Endothelial cell of umbilical vein (primary cell): ENCODE measurements at regions not wholly inside any gene's neighbourhood (a gene's known extent, or its start where the extent isn't known, plus 50 kb on each side); places are given as distances from the start of the nearest gene placed in this dataset.

ENCODE experiments used
- BruUV-seq: library from RNA; stranded (reverse); fragments of 400-500 nt; replicated peaks from 2 replicates; lab custom pipeline; 2021; lab: Mats Ljungman, UMichigan
- CTCF ChIA-PET: fragments of 300-600, 350-600 bp; sonication (Branson Sonifier 250); formaldehyde crosslinking; loops from one replicate; lab custom pipeline; 2021; ENCODE audit warnings: antibody characterized with exemption, inconsistent platforms; lab: Charles Lee
- POLR2A ChIA-PET: fragments of 300-600, 350-600 bp; sonication (Branson Sonifier 250); formaldehyde crosslinking; loops from one replicate; lab custom pipeline; 2021; ENCODE audit warnings: antibody characterized with exemption, inconsistent platforms; lab: Charles Lee
- DNase-seq: peaks from one replicate; pipeline ENCODE4 v3.0.0-alpha.2; 2011; ENCODE audit warnings: low read depth, low spot score
- FAIRE-seq: peaks from 2 replicates; lab custom pipeline; 2011; peaks lifted over from hg19 to GRCh38; lab: Jason Lieb, UNC
- H2AFZ ChIP-seq: 2 replicates; pipeline ENCODE4 v1.6.0; 2012; ENCODE audit warnings: low read depth, low read length, control low read depth, inconsistent platforms
- H3K27ac ChIP-seq: 2 replicates; pipeline ENCODE4 v1.5.1; 2011; ENCODE audit warnings: low read depth, mild to moderate bottlenecking, control low read depth, low read length, moderate library complexity; ENCODE audit not compliant: insufficient read depth
- H3K27me3 ChIP-seq, 2 experiments: 2 replicates each; pipeline versions ENCODE4 v1.6.0 to v1.6.1; 2011; ENCODE audit warnings: low read length in 2 of 2, mixed read lengths in 1 of 2; ENCODE audit not compliant: control insufficient read depth in 2 of 2, insufficient read depth in 2 of 2
- H3K36me3 ChIP-seq, 2 experiments: 2 replicates in 1 of 2; 3 replicates in 1 of 2; pipeline ENCODE4 v1.5.1; 2011; ENCODE audit warnings: low read length in 2 of 2, mild to moderate bottlenecking in 1 of 2, moderate library complexity in 1 of 2; ENCODE audit not compliant: control insufficient read depth in 2 of 2, insufficient read depth in 2 of 2; ENCODE audit errors: extremely low read depth in 1 of 2
- H3K4me1 ChIP-seq: 3 replicates; pipeline ENCODE4 v1.5.1; 2011; ENCODE audit warnings: mild to moderate bottlenecking, low read length; ENCODE audit not compliant: control insufficient read depth, insufficient read depth; ENCODE audit errors: extremely low read depth
- H3K4me2 ChIP-seq: 2 replicates; pipeline ENCODE4 v1.6.1; 2011; ENCODE audit warnings: low read length, control low read depth, mixed read lengths; ENCODE audit not compliant: insufficient read depth
- H3K4me3 ChIP-seq, 3 experiments: fragments of 200-600 bp in 1 of 3; sonication (generic), shearing (Covaris generic) in 1 of 3; replicated peaks in 1 of 3; 2 replicates each; pipeline ENCODE4 v1.5.1; 2011 to 2016; ENCODE audit warnings: control low read depth in 3 of 3, low read length in 3 of 3, mild to moderate bottlenecking in 2 of 3, inconsistent platforms in 1 of 3, low read depth in 1 of 3, moderate library complexity in 1 of 3; ENCODE audit not compliant: insufficient read depth in 1 of 3
- H3K79me2 ChIP-seq: 2 replicates; pipeline ENCODE4 v1.6.0; 2012; ENCODE audit warnings: low read length, inconsistent platforms; ENCODE audit not compliant: control insufficient read depth, insufficient read depth
- H3K9ac ChIP-seq: replicated peaks from 2 replicates; pipeline ENCODE3; 2011; ENCODE audit warnings: low read length, control low read depth; ENCODE audit not compliant: insufficient read depth; ENCODE audit errors: extremely low read depth
- H3K9me1 ChIP-seq: replicated peaks from 3 replicates; pipeline ENCODE4 v1.6.0; 2011; ENCODE audit warnings: mild to moderate bottlenecking, low read length; ENCODE audit not compliant: control insufficient read depth, insufficient read depth; ENCODE audit errors: extremely low read depth
- H3K9me3 ChIP-seq: replicated peaks from 2 replicates; pipeline ENCODE4 v1.5.1; 2012; ENCODE audit warnings: low read length, inconsistent platforms; ENCODE audit not compliant: control insufficient read depth, insufficient read depth
- H4K20me1 ChIP-seq: replicated peaks from 2 replicates; pipeline ENCODE3; 2011; ENCODE audit warnings: mild to moderate bottlenecking, low read length; ENCODE audit not compliant: control insufficient read depth, insufficient read depth; ENCODE audit errors: extremely low read depth
- CTCF ChIP-seq, 2 donors: IDR thresholded peaks; 1 replicate in 1 of 2; 2 replicates in 1 of 2; pipeline ENCODE4 v1.5.1; 2011; ENCODE audit warnings: low read length in 2 of 2, mild to moderate bottlenecking in 2 of 2, moderate library complexity in 2 of 2, control low read depth in 1 of 2, inconsistent platforms in 1 of 2, low read depth in 1 of 2; ENCODE audit not compliant: insufficient read depth in 1 of 2; ENCODE audit errors: extremely low read depth in 1 of 2
- EZH2 ChIP-seq: IDR thresholded peaks from 2 replicates; pipeline ENCODE4 v1.6.1; 2012; ENCODE audit warnings: borderline replicate concordance, low read depth, mild to moderate bottlenecking, moderate library complexity, low read length, inconsistent platforms; ENCODE audit not compliant: severe bottlenecking
- FOS ChIP-seq: IDR thresholded peaks from 2 replicates; pipeline ENCODE4 v1.6.1; 2011; ENCODE audit warnings: mild to moderate bottlenecking, low read length, moderate library complexity, borderline replicate concordance; ENCODE audit not compliant: insufficient read depth
- GATA2 ChIP-seq: IDR thresholded peaks from 2 replicates; pipeline ENCODE4 v1.7.0; 2011; ENCODE audit warnings: low read depth, mild to moderate bottlenecking, moderate library complexity, mixed read lengths, low read length; ENCODE audit not compliant: insufficient read length, insufficient read depth
- JUN ChIP-seq: IDR thresholded peaks from 2 replicates; pipeline ENCODE4 v1.6.1; 2011; ENCODE audit warnings: borderline replicate concordance, low read depth; ENCODE audit not compliant: insufficient read length, insufficient read depth
- MAX ChIP-seq: IDR thresholded peaks from 2 replicates; pipeline ENCODE4 v1.6.1; 2011; ENCODE audit not compliant: insufficient read depth, insufficient read length
- MYC ChIP-seq: IDR thresholded peaks from one replicate; pipeline ENCODE4 v1.6.1; 2011; ENCODE audit warnings: mild to moderate bottlenecking, low read depth, low read length
- POLR2A ChIP-seq: IDR thresholded peaks from 2 replicates; pipeline ENCODE4 v1.6.1; 2012; ENCODE audit warnings: low read depth, mild to moderate bottlenecking, control low read depth, low read length
- POLR2AphosphoS5 ChIP-seq: IDR thresholded peaks from 2 replicates; pipeline ENCODE4 v1.6.1; 2012; ENCODE audit warnings: low read depth, mild to moderate bottlenecking, control low read depth, low read length, moderate library complexity; ENCODE audit not compliant: insufficient read depth
- dilution Hi-C: fragments of 300-500 bp; cut with MboI; formaldehyde crosslinking; loops from one replicate; pipeline ENCODE4 v1.15.0; 2019; ENCODE audit warnings: low sequenced_read_pairs; ENCODE audit not compliant: extremely low pct_ligation_motif_present
- intact Hi-C: fragments of 100-400 bp; cut with micrococcal nuclease; formaldehyde crosslinking; loops from one replicate; pipeline ENCODE4 v1.10.0; 2022

DNA sequence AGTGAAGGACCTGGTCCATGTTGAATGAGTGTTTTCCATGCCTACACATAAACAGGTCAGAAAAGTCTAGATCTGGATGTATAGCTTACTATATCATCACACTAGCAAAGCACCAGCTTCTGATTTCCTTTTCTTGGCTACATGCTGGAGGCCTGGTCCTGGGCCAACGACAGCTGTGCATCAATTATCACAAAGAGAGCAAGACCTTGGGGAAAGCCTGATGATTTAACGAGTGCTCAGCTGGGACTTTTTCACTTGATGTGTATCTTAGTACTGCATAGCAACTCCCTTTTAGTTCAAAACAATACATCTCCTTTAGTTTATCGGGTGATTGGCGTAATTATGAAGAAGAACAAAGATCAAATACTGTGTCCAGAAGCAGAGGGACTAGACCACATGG is 358.2 kb downstream of the KIF2B start:
- intact Hi-C loops (no loop called here), dilution Hi-C loops (no loop called here)
- Histone ChIP-seq H3K36me3 (no peaks in the 10 kb centered on the region), H3K4me3 (no peak overlapping the region), H3K9me3 (peaks cover 4% of the 10 kb centered on the region), H3K4me1 (no peaks in the 10 kb centered on the region), H4K20me1 (no peaks in the 10 kb centered on the region), H3K79me2 (no peaks in the 10 kb centered on the region), H3K27ac (no peak overlapping the region), H3K9me1 (no peaks in the 10 kb centered on the region), H3K9ac (no peak overlapping the region), H2AFZ (no peak overlapping the region), H3K4me2 (no peak overlapping the region), H3K27me3 (no peaks in the 10 kb centered on the region)
- BruUV-seq = no TSS peak
- FAIRE-seq (no peak), DNase-seq (no peak)
- no peak for TF ChIP-seq FOS
- TF ChIP-seq GATA2 = no peak
- no peak for TF ChIP-seq MYC
- no peak for TF ChIP-seq JUN
- no peak for TF ChIP-seq POLR2AphosphoS5
- TF ChIP-seq EZH2 = no peak
- TF ChIP-seq CTCF (IDR thresholded peaks at IDR 0.05; ENCODE audit: extremely low read depth in 1 of 2, insufficient read depth in 1 of 2, low read depth in 1 of 2, low read length in 2 of 2) = no peak
- TF ChIP-seq POLR2A = no peak
- no peak for TF ChIP-seq MAX
- CTCF ChIA-PET = no interaction called here
- POLR2A ChIA-PET = no interaction called here
